SK-N-SH (cell line): ENCODE measurements at regions not wholly inside any gene's neighbourhood (a gene's known extent, or its start where the extent isn't known, plus 50 kb on each side); places are given as distances from the start of the nearest gene placed in this dataset.

Experiments
- CTCF ChIA-PET: fragments of 300-600, 350-600 bp; formaldehyde crosslinking; extraction: SDS; loops from one replicate; lab custom pipeline; 2021; lab: Yijun Ruan, JAX
- POLR2A ChIA-PET: fragments of 350-600 bp; sonication (Branson Sonifier 250); formaldehyde crosslinking; extraction: SDS; loops from one replicate; lab custom pipeline; 2020; ENCODE audit warnings: antibody characterized with exemption, inconsistent platforms; lab: Yijun Ruan, JAX
- DNase-seq: peaks from one replicate; pipeline ENCODE4 v3.0.0; 2012
- H2AFZ ChIP-seq: fragments of 200-600 bp; sonication (generic); 2 replicates; pipeline ENCODE4 v1.8.1; 2016; ENCODE audit warnings: antibody characterized with exemption, mild to moderate bottlenecking, low read depth
- H3F3A ChIP-seq: fragments of 200-600 bp; sonication (generic); replicated peaks from 2 replicates; pipeline ENCODE3; 2016; ENCODE audit warnings: antibody characterized with exemption, mild to moderate bottlenecking; ENCODE audit not compliant: insufficient read depth
- H3K27ac ChIP-seq, 2 experiments: fragments of 200-500 bp in 1 of 2; fragments of 200-600 bp in 1 of 2; sonication (Bioruptor generic) in 1 of 2; sonication (generic), shearing (Covaris generic) in 1 of 2; 2 replicates each; pipeline versions ENCODE4 v1.5.1 to v1.6.1; 2014 to 2016; ENCODE audit warnings: low read depth in 2 of 2, inconsistent platforms in 1 of 2, low read length in 1 of 2, mild to moderate bottlenecking in 1 of 2, mixed read lengths in 1 of 2
- H3K27me3 ChIP-seq: fragments of 200-600 bp; sonication (generic), shearing (Covaris generic); 2 replicates; pipeline ENCODE4 v1.6.1; 2016; ENCODE audit warnings: mixed run types; ENCODE audit not compliant: insufficient read depth
- H3K36me3 ChIP-seq, 2 experiments: fragments of 200-500 bp in 1 of 2; fragments of 200-600 bp in 1 of 2; sonication (Bioruptor generic) in 1 of 2; sonication (generic) in 1 of 2; replicated peaks in 1 of 2; 2 replicates each; pipeline versions ENCODE3 to v1.5.1; 2014 to 2016; ENCODE audit warnings: low read length in 1 of 2, mild to moderate bottlenecking in 1 of 2; ENCODE audit not compliant: insufficient read depth in 2 of 2, control insufficient read depth in 1 of 2
- H3K4me1 ChIP-seq, 2 experiments: fragments of 200-500 bp in 1 of 2; fragments of 200-600 bp in 1 of 2; sonication (Bioruptor generic) in 1 of 2; sonication (generic), shearing (Covaris generic) in 1 of 2; 2 replicates each; pipeline versions ENCODE4 v1.5.1 to v1.6.1; 2014 to 2016; ENCODE audit warnings: low read depth in 1 of 2, low read length in 1 of 2, mixed run types in 1 of 2; ENCODE audit not compliant: insufficient read depth in 2 of 2, control insufficient read depth in 1 of 2
- H3K4me2 ChIP-seq: fragments of 200-600 bp; sonication (generic), shearing (Covaris generic); 2 replicates; pipeline ENCODE4 v1.6.1; 2017; ENCODE audit warnings: mixed run types
- H3K4me3 ChIP-seq, 2 experiments: fragments of 200-500 bp in 1 of 2; fragments of 200-600 bp in 1 of 2; sonication (Bioruptor generic) in 1 of 2; sonication (generic), shearing (Covaris generic) in 1 of 2; 2 replicates each; pipeline versions ENCODE4 v1.5.1 to v1.8.1; 2014 to 2016; ENCODE audit warnings: low read depth in 2 of 2, inconsistent platforms in 1 of 2, low read length in 1 of 2, mild to moderate bottlenecking in 1 of 2, mixed read lengths in 1 of 2, moderate library complexity in 1 of 2
- H3K79me2 ChIP-seq: fragments of 200-600 bp; sonication (generic); 2 replicates; pipeline ENCODE4 v1.8.1; 2017; ENCODE audit warnings: mild to moderate bottlenecking; ENCODE audit not compliant: insufficient read depth
- H3K9ac ChIP-seq: fragments of 200-600 bp; sonication (generic); 2 replicates; pipeline ENCODE4 v1.6.1; 2017; ENCODE audit warnings: mixed run types
- H3K9me2 ChIP-seq: fragments of 200-600 bp; sonication (generic); 2 replicates; pipeline ENCODE4 v1.6.1; 2017; ENCODE audit warnings: mixed run types
- H3K9me3 ChIP-seq: fragments of 200-600 bp; sonication (generic); 2 replicates; pipeline ENCODE4 v1.6.1; 2017; ENCODE audit warnings: mixed run types, mild to moderate bottlenecking, moderate library complexity
- H4K20me1 ChIP-seq: fragments of 200-600 bp; sonication (generic); 2 replicates; pipeline ENCODE4 v1.6.1; 2017; ENCODE audit warnings: mild to moderate bottlenecking, mixed run types; ENCODE audit not compliant: insufficient read depth
- ELF1 ChIP-seq: IDR thresholded peaks from 2 replicates; pipeline ENCODE4 v1.4.0; 2012
- EP300 ChIP-seq, 2 experiments: IDR thresholded peaks; 2 replicates each; pipeline versions ENCODE4 v1.4.0 to v1.6.1; 2012; ENCODE audit warnings: borderline replicate concordance in 1 of 2, low read depth in 1 of 2, low read length in 1 of 2
- EZH2phosphoT487 ChIP-seq: fragments of 200-600 bp; sonication (generic); IDR thresholded peaks from 2 replicates; pipeline ENCODE4 v1.6.1; 2017; ENCODE audit warnings: low read depth, mixed run types, mild to moderate bottlenecking, antibody characterized with exemption, moderate library complexity, borderline replicate concordance
- FOSL2 ChIP-seq: IDR thresholded peaks from 2 replicates; pipeline ENCODE4 v1.4.0; 2012; ENCODE audit warnings: low read depth, mild to moderate bottlenecking, moderate library complexity, borderline replicate concordance
- FOXJ3 ChIP-seq: sonication (generic); formaldehyde crosslinking; IDR thresholded peaks from 2 replicates; pipeline ENCODE4 v1.5.1; 2020; ENCODE audit warnings: mild to moderate bottlenecking, missing genetic modification reagents
- FOXM1 ChIP-seq: IDR thresholded peaks from 2 replicates; pipeline ENCODE4 v1.4.0; 2012; ENCODE audit warnings: low read depth, mild to moderate bottlenecking
- GATA2 ChIP-seq: sonication (generic); formaldehyde crosslinking; IDR thresholded peaks from 2 replicates; pipeline ENCODE4 v1.5.0; 2020; ENCODE audit warnings: mild to moderate bottlenecking, missing genetic modification reagents
- MEF2A ChIP-seq: IDR thresholded peaks from 2 replicates; pipeline ENCODE4 v1.4.0; 2012; ENCODE audit warnings: low read depth, borderline replicate concordance
- NRF1 ChIP-seq: IDR thresholded peaks from 2 replicates; pipeline ENCODE4 v1.6.1; 2012; ENCODE audit warnings: low read depth, mild to moderate bottlenecking, low read length
- RCOR1 ChIP-seq: fragments of 150-350 bp; IDR thresholded peaks from 2 replicates; pipeline ENCODE4 v1.6.1; 2017; ENCODE audit warnings: antibody characterized with exemption, low read length
- RFX5 ChIP-seq: IDR thresholded peaks from 2 replicates; pipeline ENCODE4 v1.6.1; 2012; ENCODE audit warnings: mild to moderate bottlenecking, improper control_type of control experiment, low read length
- RXRA ChIP-seq: IDR thresholded peaks from 2 replicates; pipeline ENCODE4 v1.4.0; 2012; ENCODE audit warnings: low read depth, mild to moderate bottlenecking, borderline replicate concordance
- SIN3A ChIP-seq: IDR thresholded peaks from 2 replicates; pipeline ENCODE4 v1.6.1; 2012; ENCODE audit warnings: low read depth, mild to moderate bottlenecking, low read length, moderate library complexity, borderline replicate concordance
- SMC3 ChIP-seq: IDR thresholded peaks from 2 replicates; pipeline ENCODE4 v1.6.1; 2012; ENCODE audit warnings: low read depth, low read length, improper control_type of control experiment
- TAF1 ChIP-seq: IDR thresholded peaks from 2 replicates; pipeline ENCODE4 v1.6.1; 2012; ENCODE audit warnings: low read depth, mild to moderate bottlenecking, low read length, moderate library complexity, borderline replicate concordance
- TCF12 ChIP-seq: IDR thresholded peaks from 2 replicates; pipeline ENCODE4 v1.4.0; 2012
- TEAD4 ChIP-seq: IDR thresholded peaks from 2 replicates; pipeline ENCODE4 v1.4.0; 2012; ENCODE audit warnings: mild to moderate bottlenecking, borderline replicate concordance; ENCODE audit not compliant: insufficient read depth
- YY1 ChIP-seq: IDR thresholded peaks from 2 replicates; pipeline ENCODE4 v1.4.0; 2012; ENCODE audit warnings: low read depth, mild to moderate bottlenecking
- WGBS: methylation state at CpG from one replicate; pipeline ENCODE4 v1.1.6; 2017; ENCODE audit warnings: low lambda C conversion rate; 5-methylcytosine and 5-hydroxymethylcytosine counted together
- TF ChIP-seq, protein P1 (sequence below): fragments of 150-350 bp; IDR thresholded peaks from 2 replicates; pipeline ENCODE4 v1.6.1; 2016; ENCODE audit warnings: mild to moderate bottlenecking, low read depth, low read length
- TF ChIP-seq, protein P2 (sequence below): IDR thresholded peaks from 2 replicates; pipeline ENCODE4 v1.4.0; 2012; ENCODE audit warnings: low read depth, borderline replicate concordance

DNA sequence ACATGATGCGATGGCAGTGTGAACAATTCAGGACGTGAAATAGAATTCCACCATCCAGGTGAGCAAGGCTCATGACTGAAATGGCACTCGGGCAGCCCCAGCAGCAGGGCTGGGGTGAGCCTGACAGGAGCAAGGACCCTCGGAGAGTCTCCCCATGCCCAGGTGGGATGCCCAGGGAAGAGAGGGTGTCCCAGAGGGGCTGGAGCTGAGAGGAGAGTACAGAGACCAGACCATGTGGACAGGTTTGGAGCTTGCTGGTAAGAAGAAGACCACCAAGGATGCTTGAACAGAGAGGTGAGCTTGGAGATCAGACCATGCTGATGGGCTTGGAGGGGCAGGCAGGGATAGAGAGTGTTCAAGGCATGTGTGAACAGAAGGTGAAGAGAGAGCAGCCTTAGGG is 83.3 kb downstream of the RAMP3 start:
- no peaks in the 10 kb centered on the region for H3K79me2 ChIP-seq
- POLR2A ChIA-PET = no interaction called here
- no peak overlapping the region for H3K4me2 ChIP-seq
- H3K27me3 ChIP-seq = no peaks in the 10 kb centered on the region; the same call in 1 of the 2 replicates
- no peak overlapping the region for H3K9ac ChIP-seq
- no peak overlapping the region for H2AFZ ChIP-seq
- no peak overlapping the region for H3K27ac ChIP-seq
- DNase-seq = no peak
- CTCF ChIA-PET = interaction anchor here (1.0 to 2.8 kb wide), 3 partner anchors 10 to 20 kb away, joined by 3 to 15 read pairs (median 5); no protein-coding TSS in a partner anchor
- peaks cover 7 to 8% of the 10 kb centered on the region in 2 experiments; a peak in 1 of 4 replicates for H3K4me1 ChIP-seq
- H3K4me3 ChIP-seq = no peak overlapping the region
- no peaks in the 10 kb centered on the region for H4K20me1 ChIP-seq
- H3K36me3 ChIP-seq = no peaks in the 10 kb centered on the region
- no peak for TF ChIP-seq MEF2A
- TF ChIP-seq, protein P1, sequence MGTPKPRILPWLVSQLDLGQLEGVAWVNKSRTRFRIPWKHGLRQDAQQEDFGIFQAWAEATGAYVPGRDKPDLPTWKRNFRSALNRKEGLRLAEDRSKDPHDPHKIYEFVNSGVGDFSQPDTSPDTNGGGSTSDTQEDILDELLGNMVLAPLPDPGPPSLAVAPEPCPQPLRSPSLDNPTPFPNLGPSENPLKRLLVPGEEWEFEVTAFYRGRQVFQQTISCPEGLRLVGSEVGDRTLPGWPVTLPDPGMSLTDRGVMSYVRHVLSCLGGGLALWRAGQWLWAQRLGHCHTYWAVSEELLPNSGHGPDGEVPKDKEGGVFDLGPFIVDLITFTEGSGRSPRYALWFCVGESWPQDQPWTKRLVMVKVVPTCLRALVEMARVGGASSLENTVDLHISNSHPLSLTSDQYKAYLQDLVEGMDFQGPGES = no peak
- TF ChIP-seq SIN3A = no peak
- TF ChIP-seq TAF1 = no peak
- no peak for TF ChIP-seq NRF1
- no peak for TF ChIP-seq FOXJ3
- TF ChIP-seq EZH2phosphoT487 = no peak
- no peak for TF ChIP-seq ELF1
- TF ChIP-seq YY1 = no peak
- TF ChIP-seq TEAD4 = no peak
- TF ChIP-seq RCOR1 = no peak
- no peak for TF ChIP-seq SMC3
- no peak for TF ChIP-seq FOSL2
- no peak for TF ChIP-seq RXRA
- 46% methylated on average over 4 of the region's 4 CpGs for WGBS
- no peaks in the 10 kb centered on the region for H3K9me3 ChIP-seq
- no peaks in the 10 kb centered on the region for H3K9me2 ChIP-seq
- H3F3A ChIP-seq = peaks cover 11% of the 10 kb centered on the region

DNA sequence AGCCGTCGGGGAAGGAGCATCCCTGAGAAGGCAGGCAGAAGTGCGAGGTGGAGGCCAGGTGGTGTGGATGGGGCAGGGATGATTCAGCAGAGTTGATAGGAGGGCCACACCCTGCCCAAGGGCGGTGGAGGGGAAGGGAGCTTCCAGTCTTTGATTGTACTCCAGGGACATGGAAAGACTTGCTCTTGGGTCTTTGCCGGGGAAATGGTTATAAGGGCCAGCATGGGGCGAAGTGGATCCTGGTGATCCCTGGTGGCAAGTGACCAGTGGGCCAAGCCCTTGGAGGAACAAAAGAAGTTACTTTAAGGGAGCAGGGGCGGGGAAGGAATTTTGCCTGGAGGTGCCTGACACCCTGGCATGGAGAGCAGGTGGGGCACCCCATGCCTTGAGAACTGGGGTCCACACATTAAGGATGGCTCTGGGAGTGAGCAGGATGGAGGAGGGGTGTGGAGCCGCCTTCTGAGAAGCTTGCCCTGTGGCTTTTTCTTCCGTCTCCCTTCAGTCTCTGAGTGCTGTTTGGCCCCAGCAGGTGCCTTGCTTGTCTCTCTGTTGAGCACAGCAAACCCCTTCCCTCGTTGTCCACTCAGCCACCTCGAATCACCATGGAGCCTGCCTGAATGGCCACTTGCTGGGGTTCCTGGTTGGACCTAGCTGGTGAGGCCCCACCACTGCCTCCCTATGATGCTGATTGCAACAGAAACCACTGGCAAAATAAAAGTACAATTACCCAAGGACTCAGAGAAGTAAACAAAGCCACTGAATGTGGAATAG is 83.9 kb downstream of the RAMP3 start:
- CTCF ChIA-PET = interaction anchor here (0.7 to 2.0 kb wide), 5 partner anchors 9 to 109 kb away, joined by 3 to 11 read pairs (median 4); no protein-coding TSS in a partner anchor
- POLR2A ChIA-PET = no interaction called here
- WGBS = 35% methylated on average over 11 of the region's 11 CpGs

More for the DNA sequence above, 83.9 kb downstream of the RAMP3 start:
- peaks cover 11% of the 10 kb centered on the region for H3F3A ChIP-seq
- peaks cover 7 to 8% of the 10 kb centered on the region in 2 experiments; a peak in 1 of 4 replicates for H3K4me1 ChIP-seq
- H3K9me2 ChIP-seq = no peaks in the 10 kb centered on the region
- H3K9ac ChIP-seq = no peak overlapping the region
- TF ChIP-seq FOXJ3 (no peak), EP300 (IDR thresholded peaks at IDR 0.05; ENCODE audit: borderline replicate concordance in 1 of 2, low read depth in 1 of 2, low read length in 1 of 2) (no peak), TCF12 (no peak), RFX5 (no peak), MEF2A (no peak), GATA2 (no peak), FOXM1 (no peak), RCOR1 (no peak), ELF1 (no peak)
- TF ChIP-seq, protein P2, sequence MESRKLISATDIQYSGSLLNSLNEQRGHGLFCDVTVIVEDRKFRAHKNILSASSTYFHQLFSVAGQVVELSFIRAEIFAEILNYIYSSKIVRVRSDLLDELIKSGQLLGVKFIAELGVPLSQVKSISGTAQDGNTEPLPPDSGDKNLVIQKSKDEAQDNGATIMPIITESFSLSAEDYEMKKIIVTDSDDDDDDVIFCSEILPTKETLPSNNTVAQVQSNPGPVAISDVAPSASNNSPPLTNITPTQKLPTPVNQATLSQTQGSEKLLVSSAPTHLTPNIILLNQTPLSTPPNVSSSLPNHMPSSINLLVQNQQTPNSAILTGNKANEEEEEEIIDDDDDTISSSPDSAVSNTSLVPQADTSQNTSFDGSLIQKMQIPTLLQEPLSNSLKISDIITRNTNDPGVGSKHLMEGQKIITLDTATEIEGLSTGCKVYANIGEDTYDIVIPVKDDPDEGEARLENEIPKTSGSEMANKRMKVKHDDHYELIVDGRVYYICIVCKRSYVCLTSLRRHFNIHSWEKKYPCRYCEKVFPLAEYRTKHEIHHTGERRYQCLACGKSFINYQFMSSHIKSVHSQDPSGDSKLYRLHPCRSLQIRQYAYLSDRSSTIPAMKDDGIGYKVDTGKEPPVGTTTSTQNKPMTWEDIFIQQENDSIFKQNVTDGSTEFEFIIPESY = no peak
- TF ChIP-seq, protein P1 = no peak
- H3K27me3 ChIP-seq = no peaks in the 10 kb centered on the region; the same call in 1 of the 2 replicates
- H3K4me2 ChIP-seq = no peak overlapping the region
- no peaks in the 10 kb centered on the region for H3K79me2 ChIP-seq
- H3K27ac ChIP-seq = no peak overlapping the region
- no peaks in the 10 kb centered on the region for H3K9me3 ChIP-seq
- no peaks in the 10 kb centered on the region for H4K20me1 ChIP-seq
- DNase-seq = no peak
- no peak overlapping the region for H3K4me3 ChIP-seq
- no peaks in the 10 kb centered on the region for H3K36me3 ChIP-seq
- H2AFZ ChIP-seq = no peak overlapping the region
